Nephron progenitor cell (in vitro differentiated cells): ENCODE measurements at regions not wholly inside any gene's neighbourhood (a gene's known extent, or its start where the extent isn't known, plus 50 kb on each side); places are given as distances from the start of the nearest gene placed in this dataset.

Experiments
- DNase-seq: peaks from one replicate; pipeline ENCODE4 v3.0.0; 2021
- H3K27ac Mint-ChIP-seq: 2 replicates; pipeline ENCODE4 v1.8.0; 2021; ENCODE audit warnings: mild to moderate bottlenecking, moderate library complexity, mixed read lengths
- H3K27me3 Mint-ChIP-seq: 2 replicates; pipeline ENCODE4 v1.8.0; 2021; ENCODE audit warnings: mild to moderate bottlenecking, low read depth, mixed read lengths; ENCODE audit not compliant: poor library complexity
- H3K36me3 Mint-ChIP-seq: 2 replicates; pipeline ENCODE4 v1.8.0; 2021; ENCODE audit warnings: low read depth, mixed read lengths
- H3K4me1 Mint-ChIP-seq: 2 replicates; pipeline ENCODE4 v1.8.0; 2021; ENCODE audit warnings: mixed read lengths
- H3K4me3 Mint-ChIP-seq: 2 replicates; pipeline ENCODE4 v1.8.0; 2021; ENCODE audit warnings: mild to moderate bottlenecking, moderate library complexity, mixed read lengths
- H3K9me3 Mint-ChIP-seq: 2 replicates; pipeline ENCODE4 v1.8.0; 2021; ENCODE audit warnings: mild to moderate bottlenecking, moderate library complexity, mixed read lengths
- CTCF ChIP-seq: fragments of 200-600 bp; sonication (generic); IDR thresholded peaks from 2 replicates; pipeline ENCODE4 v1.5.0; 2021; ENCODE audit warnings: antibody characterized with exemption

- H3K27ac Mint-ChIP-seq, result no peak overlapping the region
- no peak for DNase-seq
- no peaks in the 10 kb centered on the region for H3K36me3 Mint-ChIP-seq
- no peak overlapping the region for H3K4me3 Mint-ChIP-seq
- H3K4me1 Mint-ChIP-seq, result peaks cover 18% of the 10 kb centered on the region
- H3K9me3 Mint-ChIP-seq, result no peaks in the 10 kb centered on the region
- no peak for TF ChIP-seq CTCF
- H3K27me3 Mint-ChIP-seq, result no peaks in the 10 kb centered on the region
Measured at GRCh38 chr1:71233645-71234044, 152.8 kb upstream of the ZRANB2 start.

- H3K27ac Mint-ChIP-seq, result no peak overlapping the region
- no peaks in the 10 kb centered on the region for H3K27me3 Mint-ChIP-seq
Measured at GRCh38 chr1:71232786-71233185, 152.0 kb upstream of the ZRANB2 start.

GRCh38 chr1:71232166-71232763 is 151.4 kb upstream of the ZRANB2 start:
- TF ChIP-seq CTCF, result no peak
- no peak overlapping the region for H3K27ac Mint-ChIP-seq
- H3K4me1 Mint-ChIP-seq, result peaks cover 18% of the 10 kb centered on the region
- no peaks in the 10 kb centered on the region for H3K27me3 Mint-ChIP-seq
- H3K9me3 Mint-ChIP-seq, result no peaks in the 10 kb centered on the region
- no peaks in the 10 kb centered on the region for H3K36me3 Mint-ChIP-seq
- no peak overlapping the region for H3K4me3 Mint-ChIP-seq
- no peak for DNase-seq

More at GRCh38 chr1:71232786-71233185, 152.0 kb upstream of the ZRANB2 start:
- H3K4me1 Mint-ChIP-seq, result peaks cover 18% of the 10 kb centered on the region
- no peak for TF ChIP-seq CTCF
- no peaks in the 10 kb centered on the region for H3K36me3 Mint-ChIP-seq
- no peaks in the 10 kb centered on the region for H3K9me3 Mint-ChIP-seq
- no peak overlapping the region for H3K4me3 Mint-ChIP-seq
- no peak for DNase-seq

- Mint-ChIP-seq H3K27ac (no peak overlapping the region), H3K27me3 (no peaks in the 10 kb centered on the region), H3K9me3 (no peaks in the 10 kb centered on the region), H3K4me3 (no peak overlapping the region), H3K36me3 (no peaks in the 10 kb centered on the region), H3K4me1 (peaks cover 18% of the 10 kb centered on the region)
- no peak for TF ChIP-seq CTCF
- DNase-seq, result no peak
Measured at GRCh38 chr1:71231751-71232150, 150.9 kb upstream of the ZRANB2 start.

GRCh38 chr1:71228742-71229365 is 148.0 kb upstream of the ZRANB2 start:
- Mint-ChIP-seq H3K4me3 (no peak overlapping the region), H3K9me3 (no peaks in the 10 kb centered on the region), H3K27ac (no peak overlapping the region), H3K4me1 (peaks cover 21% of the 10 kb centered on the region), H3K27me3 (no peaks in the 10 kb centered on the region), H3K36me3 (no peaks in the 10 kb centered on the region)
- DNase-seq, result no peak
- TF ChIP-seq CTCF, result no peak

- Mint-ChIP-seq H3K27me3 (no peaks in the 10 kb centered on the region), H3K4me3 (no peak overlapping the region), H3K9me3 (no peaks in the 10 kb centered on the region), H3K4me1 (peaks cover 27% of the 10 kb centered on the region), H3K36me3 (no peaks in the 10 kb centered on the region), H3K27ac (no peak overlapping the region)
- no peak for TF ChIP-seq CTCF
- no peak for DNase-seq
Measured at GRCh38 chr1:71228241-71228640, 147.4 kb upstream of the ZRANB2 start.
